GM12875 (cell line): ENCODE measurements at regions not wholly inside any gene's neighbourhood (a gene's known extent, or its start where the extent isn't known, plus 50 kb on each side); places are given as distances from the start of the nearest gene placed in this dataset.
A peak's percentile ranks its signal among the peaks of the same experiment; 100 is the strongest.
"Not testable (repeated sequence)": the region's sequence is repeated elsewhere in the genome, so short reads cannot be mapped to it uniquely, and the experiment has no call there.

Source experiments
- H3K4me3 ChIP-seq: one replicate; pipeline ENCODE4 v1.5.1; 2011; ENCODE audit warnings: low read depth, low read length, control low read depth
- TF ChIP-seq, protein P1 (sequence below): IDR thresholded peaks from 2 replicates; pipeline ENCODE4 v1.5.1; 2011; ENCODE audit warnings: low read depth, mild to moderate bottlenecking, control low read depth, inconsistent platforms, low read length, moderate library complexity, borderline replicate concordance; ENCODE audit not compliant: insufficient read depth

- TF ChIP-seq, protein P1, sequence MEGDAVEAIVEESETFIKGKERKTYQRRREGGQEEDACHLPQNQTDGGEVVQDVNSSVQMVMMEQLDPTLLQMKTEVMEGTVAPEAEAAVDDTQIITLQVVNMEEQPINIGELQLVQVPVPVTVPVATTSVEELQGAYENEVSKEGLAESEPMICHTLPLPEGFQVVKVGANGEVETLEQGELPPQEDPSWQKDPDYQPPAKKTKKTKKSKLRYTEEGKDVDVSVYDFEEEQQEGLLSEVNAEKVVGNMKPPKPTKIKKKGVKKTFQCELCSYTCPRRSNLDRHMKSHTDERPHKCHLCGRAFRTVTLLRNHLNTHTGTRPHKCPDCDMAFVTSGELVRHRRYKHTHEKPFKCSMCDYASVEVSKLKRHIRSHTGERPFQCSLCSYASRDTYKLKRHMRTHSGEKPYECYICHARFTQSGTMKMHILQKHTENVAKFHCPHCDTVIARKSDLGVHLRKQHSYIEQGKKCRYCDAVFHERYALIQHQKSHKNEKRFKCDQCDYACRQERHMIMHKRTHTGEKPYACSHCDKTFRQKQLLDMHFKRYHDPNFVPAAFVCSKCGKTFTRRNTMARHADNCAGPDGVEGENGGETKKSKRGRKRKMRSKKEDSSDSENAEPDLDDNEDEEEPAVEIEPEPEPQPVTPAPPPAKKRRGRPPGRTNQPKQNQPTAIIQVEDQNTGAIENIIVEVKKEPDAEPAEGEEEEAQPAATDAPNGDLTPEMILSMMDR, result no peak
- peak overlapping the region; percentile 50 for H3K4me3 ChIP-seq
Measured at GRCh38 chr14:105888784-105889665, 362.6 kb downstream of the TMEM121 start.

DNA sequence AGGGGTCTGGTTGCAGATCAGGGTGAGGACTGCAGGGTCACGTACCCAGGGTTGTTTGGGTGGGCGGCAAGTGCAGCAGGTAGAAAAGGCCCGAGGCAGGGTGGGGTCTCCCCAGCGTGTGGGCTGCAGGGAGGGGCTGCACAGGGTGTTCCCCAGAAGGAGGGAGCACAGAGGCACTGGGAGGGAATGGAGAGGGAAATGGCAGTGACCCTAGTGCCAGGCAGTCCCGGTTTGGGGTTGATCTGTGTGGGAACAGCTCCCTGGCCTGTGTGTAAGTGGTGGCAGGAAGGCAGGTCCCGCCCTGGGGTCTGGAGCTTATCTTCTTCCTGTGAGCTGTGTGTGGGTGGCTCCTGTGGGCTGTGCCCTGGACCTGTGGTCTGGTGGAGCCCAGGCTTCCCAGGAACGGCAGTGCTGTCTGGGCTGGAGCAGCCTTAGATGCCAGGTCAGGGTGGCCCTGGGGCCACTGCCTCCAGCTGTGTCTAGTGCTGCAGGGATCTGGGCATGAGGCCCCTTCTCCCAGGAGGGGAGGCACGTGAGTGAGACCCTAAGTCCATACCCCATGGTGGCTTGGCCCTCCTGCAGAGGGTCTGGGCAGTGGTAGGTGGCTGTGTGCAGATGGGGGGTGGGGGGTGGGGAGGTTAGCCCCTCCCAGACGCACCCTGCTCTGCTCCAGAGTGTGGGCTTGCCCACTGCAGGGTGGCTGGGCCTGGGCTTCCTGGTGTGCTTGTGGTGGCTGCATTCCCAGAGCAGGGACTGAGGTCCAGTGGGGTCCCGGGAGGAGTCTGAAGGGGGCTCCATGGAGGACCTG, 363.5 kb downstream of the TMEM121 start:
- H3K4me3 ChIP-seq, result peak overlapping the region; percentile 50
- TF ChIP-seq, protein P1, result no peak

- TF ChIP-seq, protein P1, result no peak
- H3K4me3 ChIP-seq, result peak overlapping the region; percentile 50
Measured at GRCh38 chr14:105890474-105891220, 364.3 kb downstream of the TMEM121 start.

DNA sequence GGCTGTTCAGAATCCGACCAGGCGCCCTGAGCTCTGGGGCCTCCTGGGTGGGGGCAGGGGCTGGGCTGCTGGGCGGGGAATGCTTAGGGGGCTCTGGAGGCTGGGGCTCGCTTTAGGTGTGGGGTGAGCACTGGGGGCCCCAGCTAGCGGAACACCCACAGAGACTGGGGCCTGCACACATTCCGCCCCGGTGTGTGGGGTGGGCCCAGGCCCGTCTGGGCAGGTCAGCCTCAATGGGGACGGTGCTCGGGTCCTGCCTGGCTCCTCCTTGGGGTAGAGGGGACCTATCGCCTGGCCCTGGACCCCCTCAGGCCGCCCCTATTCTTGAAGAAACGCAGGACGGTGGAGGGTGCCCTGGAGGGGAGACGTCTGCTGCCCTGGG, 364.8 kb downstream of the TMEM121 start:
- peak overlapping the region; percentile 50 for H3K4me3 ChIP-seq
- TF ChIP-seq, protein P1, result no peak

DNA sequence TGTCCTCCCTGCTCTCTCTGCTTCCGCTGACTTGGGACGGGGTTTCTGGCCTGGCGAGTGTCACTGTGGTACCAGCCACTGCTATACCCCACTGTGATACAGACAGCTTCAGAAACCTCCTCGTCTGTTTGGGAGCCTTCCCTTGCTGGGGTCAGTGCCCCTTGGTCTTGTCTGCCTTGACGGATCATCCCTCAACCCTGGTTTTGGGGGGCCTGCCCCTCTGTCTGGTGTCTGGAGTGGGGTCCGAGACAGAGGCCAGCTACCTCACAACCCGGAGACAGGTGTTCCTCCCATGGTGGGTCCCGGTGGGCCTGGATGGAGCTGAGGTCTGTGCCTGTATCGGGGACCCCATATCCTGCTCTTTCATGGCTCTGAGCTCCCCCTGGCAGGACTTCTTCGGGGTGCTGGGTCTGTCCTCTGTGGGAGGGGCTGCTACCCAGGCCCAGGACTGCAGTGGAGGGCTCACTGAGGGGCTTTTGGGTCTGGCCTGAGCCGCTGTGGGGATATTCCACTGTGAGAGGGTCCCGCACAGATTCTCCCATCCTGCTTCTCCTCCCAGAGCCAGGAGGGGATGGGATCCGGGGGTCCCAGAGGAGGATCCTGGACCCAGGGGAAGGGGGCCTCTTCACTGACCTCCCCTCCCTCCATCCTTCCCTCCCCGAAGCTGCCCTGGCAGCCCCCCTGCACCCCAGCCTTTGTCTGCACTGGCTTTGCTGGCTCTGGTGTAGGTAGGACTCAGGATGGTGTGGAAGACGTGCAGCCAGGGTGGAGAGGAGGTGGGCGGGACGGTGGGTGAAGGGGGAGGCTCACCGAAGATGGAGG, 365.5 kb downstream of the TMEM121 start:
- H3K4me3 ChIP-seq, result peak overlapping the region; percentile 50
- TF ChIP-seq, protein P1, result no peak

DNA sequence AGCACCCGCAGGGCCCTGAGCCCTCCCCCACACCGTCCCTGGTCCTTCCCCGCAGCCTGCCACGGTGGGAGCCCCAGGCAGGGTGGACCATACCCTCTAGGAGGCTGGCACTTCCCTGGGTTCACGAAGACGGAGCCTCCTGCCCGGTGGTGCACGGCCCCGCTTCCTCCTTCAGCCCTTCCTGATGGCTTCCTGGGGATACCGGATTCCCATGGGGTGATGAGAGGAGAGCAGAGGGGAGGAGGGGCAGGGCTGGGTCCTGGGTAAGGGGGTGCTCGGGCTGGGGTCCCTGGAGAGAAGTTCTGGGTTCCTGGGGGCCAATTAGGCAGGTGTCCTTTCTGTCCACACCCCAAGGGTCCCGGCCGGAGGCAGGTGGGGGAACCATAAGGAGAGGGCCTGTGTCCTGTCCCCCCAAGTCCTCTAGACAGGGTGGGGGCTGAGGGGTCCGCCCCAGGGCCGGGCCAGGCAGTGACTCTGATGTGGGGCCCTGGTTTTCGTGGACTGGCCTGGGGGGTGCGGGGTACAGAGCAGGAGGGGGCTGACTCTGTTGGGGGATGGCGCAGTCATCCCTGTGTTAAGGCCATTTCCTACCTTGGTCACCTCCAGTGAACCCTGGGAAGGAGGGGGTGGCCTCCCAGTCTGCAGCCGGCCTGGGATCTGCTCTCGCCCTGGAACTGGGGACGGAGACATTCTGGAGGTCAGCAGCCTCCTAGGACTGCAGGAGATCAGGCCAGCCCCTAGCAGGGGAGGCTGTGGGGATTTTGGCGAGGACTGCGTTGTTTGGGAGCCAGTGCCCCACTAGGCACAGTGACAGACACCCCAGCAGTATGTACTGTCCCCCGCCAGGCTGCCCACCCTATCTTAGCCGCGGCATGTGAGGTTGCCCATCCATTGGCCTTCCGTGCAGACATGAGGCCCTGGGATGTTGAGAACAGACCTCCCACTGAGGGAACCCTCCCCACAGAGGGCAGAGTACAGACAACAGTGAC, 366.4 kb downstream of the TMEM121 start:
- peak overlapping the region; percentile 16 for H3K4me3 ChIP-seq

DNA sequence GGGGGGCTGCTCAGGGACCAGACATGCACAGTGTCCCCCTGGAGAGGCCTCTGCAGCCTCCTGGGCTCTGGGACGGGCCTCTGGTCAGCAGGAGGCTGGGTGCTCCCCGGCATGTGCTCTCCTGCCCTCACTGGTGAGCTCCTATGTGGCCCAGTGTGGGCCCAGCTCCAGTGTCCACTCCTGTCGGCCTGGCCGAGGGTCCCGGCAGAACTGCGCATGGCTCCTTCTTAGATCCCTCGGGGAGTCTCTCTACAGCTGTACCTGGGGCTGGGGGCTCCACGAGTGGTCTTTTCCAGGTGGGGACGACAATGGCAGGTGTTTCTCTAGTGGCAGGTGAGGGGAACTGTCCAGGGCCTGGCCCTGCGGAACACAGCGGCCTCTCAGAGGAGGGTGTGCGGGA, 367.3 kb downstream of the TMEM121 start:
- H3K4me3 ChIP-seq, result not testable (repeated sequence)
